Lower lobe of right lung (tissue), 2 donors: ENCODE measurements at regions not wholly inside any gene's neighbourhood (a gene's known extent, or its start where the extent isn't known, plus 50 kb on each side); places are given as distances from the start of the nearest gene placed in this dataset.

Experiments
- ATAC-seq, 2 donors: fragments of 200-7000 bp; cut with Tn5 transposase; one replicate each; pipeline ENCODE4 v1.9.1; 2020 to 2022; ENCODE audit warnings: mild to moderate bottlenecking in 2 of 2, moderate library complexity in 2 of 2
- DNase-seq: peaks from one replicate; pipeline ENCODE4 v3.0.0-alpha.2; 2020
- H3K27ac ChIP-seq: fragments of 200-600 bp; one replicate; pipeline ENCODE4 v1.8.0; 2022
- H3K27me3 ChIP-seq: fragments of 200-600 bp; one replicate; pipeline ENCODE4 v1.8.0; 2022; ENCODE audit warnings: low read depth
- H3K36me3 ChIP-seq: fragments of 200-600 bp; one replicate; pipeline ENCODE4 v1.8.0; 2022; ENCODE audit warnings: mild to moderate bottlenecking
- H3K4me1 ChIP-seq: fragments of 200-600 bp; one replicate; pipeline ENCODE4 v1.8.0; 2022
- H3K4me3 ChIP-seq: fragments of 200-600 bp; one replicate; pipeline ENCODE4 v1.8.0; 2022; ENCODE audit warnings: mild to moderate bottlenecking
- H3K9me3 ChIP-seq: fragments of 200-600 bp; one replicate; pipeline ENCODE4 v1.8.0; 2022
- CTCF ChIP-seq: fragments of 200-600 bp; IDR thresholded peaks from one replicate; pipeline ENCODE4 v1.8.0; 2022; ENCODE audit warnings: antibody characterized with exemption, mild to moderate bottlenecking
- intact Hi-C: fragments of 100-400 bp; cut with DNase I; formaldehyde crosslinking; loops from one replicate; pipeline ENCODE4 v1.11.0; 2022
- donor health status: DM: no; HTN: yes; CAD: no; lungs with severe emphysema.

- H3K36me3 ChIP-seq = no peaks in the 10 kb centered on the region
- DNase-seq (no peak), ATAC-seq (no peak)
- intact Hi-C loops = no loop called here
- TF ChIP-seq CTCF = no peak
- H3K4me1 ChIP-seq = no peaks in the 10 kb centered on the region
- no peaks in the 10 kb centered on the region for H3K9me3 ChIP-seq
- H3K4me3 ChIP-seq = no peak overlapping the region
- H3K27me3 ChIP-seq = peaks cover 37% of the 10 kb centered on the region
- no peak overlapping the region for H3K27ac ChIP-seq
Measured at GRCh38 chr10:123565691-123566660, 100.2 kb upstream of the GPR26 start.

GRCh38 chr10:123567984-123568739 is 98.0 kb upstream of the GPR26 start:
- no peak for TF ChIP-seq CTCF
- intact Hi-C loops = no loop called here
- Histone ChIP-seq H3K36me3 (no peaks in the 10 kb centered on the region), H3K9me3 (no peaks in the 10 kb centered on the region), H3K27ac (no peak overlapping the region), H3K4me3 (no peak overlapping the region), H3K27me3 (peaks cover 46% of the 10 kb centered on the region), H3K4me1 (no peaks in the 10 kb centered on the region)
- ATAC-seq (no peak), DNase-seq (no peak)

GRCh38 chr10:123568751-123569150 is 97.4 kb upstream of the GPR26 start:
- Histone ChIP-seq H3K4me3 (no peak overlapping the region), H3K4me1 (no peaks in the 10 kb centered on the region), H3K27ac (no peak overlapping the region), H3K27me3 (peaks cover 49% of the 10 kb centered on the region), H3K9me3 (no peaks in the 10 kb centered on the region), H3K36me3 (no peaks in the 10 kb centered on the region)
- intact Hi-C loops = no loop called here
- DNase-seq (no peak), ATAC-seq (no peak)
- no peak for TF ChIP-seq CTCF

GRCh38 chr10:123569436-123570035 is 96.6 kb upstream of the GPR26 start:
- no peak overlapping the region for H3K27ac ChIP-seq
- intact Hi-C loops = no loop called here
- TF ChIP-seq CTCF = no peak
- H3K4me3 ChIP-seq = no peak overlapping the region
- H3K36me3 ChIP-seq = no peaks in the 10 kb centered on the region
- peaks cover 54% of the 10 kb centered on the region for H3K27me3 ChIP-seq
- DNase-seq = no peak
- H3K4me1 ChIP-seq = no peaks in the 10 kb centered on the region
- H3K9me3 ChIP-seq = no peaks in the 10 kb centered on the region
- ATAC-seq = no peak

GRCh38 chr10:123570051-123570897 is 95.9 kb upstream of the GPR26 start:
- no peaks in the 10 kb centered on the region for H3K36me3 ChIP-seq
- intact Hi-C loops = no loop called here
- no peak overlapping the region for H3K4me3 ChIP-seq
- TF ChIP-seq CTCF = no peak
- no peak overlapping the region for H3K27ac ChIP-seq
- H3K27me3 ChIP-seq = peaks cover 54% of the 10 kb centered on the region
- DNase-seq = no peak
- H3K4me1 ChIP-seq = no peaks in the 10 kb centered on the region
- no peak for ATAC-seq
- H3K9me3 ChIP-seq = no peaks in the 10 kb centered on the region
